T-cell (primary cell): ENCODE measurements at regions not wholly inside any gene's neighbourhood (a gene's known extent, or its start where the extent isn't known, plus 50 kb on each side); places are given as distances from the start of the nearest gene placed in this dataset.

ENCODE experiments used
- ATAC-seq, 4 experiments: fragments of 200-7000 bp in 3 of 4; fragments of 150-1000 bp in 1 of 4; cut with Tn5 transposase; replicated peaks in 1 of 4; 1 replicate in 3 of 4; 2 replicates in 1 of 4; pipeline ENCODE4 v1.10.0; 2021; ENCODE audit warnings: moderate library complexity in 3 of 4, mild to moderate bottlenecking in 2 of 4, moderate number of reproducible peaks in 1 of 4
- CTCF ChIA-PET, 2 donors: fragments of 300-600 bp; sonication (Branson Sonifier 250); formaldehyde crosslinking; loops; one replicate each; lab custom pipeline; 2022; ENCODE audit warnings: antibody characterized with exemption in 2 of 2; lab: Charles Lee
- POLR2A ChIA-PET, 2 donors: fragments of 300-600 bp; sonication (Branson Sonifier 250); formaldehyde crosslinking; loops; one replicate each; lab custom pipeline; 2022; ENCODE audit warnings: antibody characterized with exemption in 2 of 2; lab: Charles Lee
- DNase-seq, 35 experiments: peaks; one replicate each; pipeline versions ENCODE4 v3.0.0 to v3.0.0-alpha.2; 2013 to 2023
- H3K27ac ChIP-seq: one replicate; pipeline ENCODE4 v1.5.1; 2013; ENCODE audit warnings: low read length
- H3K27me3 ChIP-seq, 2 experiments: replicated peaks in 1 of 2; 1 replicate in 1 of 2; 2 replicates in 1 of 2; pipeline versions ENCODE4 v1.6.1 to v1.7.0; 2013; ENCODE audit warnings: low read length in 1 of 2, mixed read lengths in 1 of 2; ENCODE audit not compliant: control insufficient read depth in 2 of 2, insufficient read depth in 2 of 2; ENCODE audit errors: extremely low read depth in 1 of 2
- H3K36me3 ChIP-seq, 2 donors: 1 replicate in 1 of 2; 2 replicates in 1 of 2; pipeline versions ENCODE4 v1.6.1 to v1.7.0; 2013; ENCODE audit warnings: low read length in 1 of 2; ENCODE audit not compliant: control insufficient read depth in 2 of 2, insufficient read depth in 1 of 2; ENCODE audit errors: extremely low read depth in 1 of 2
- H3K4me1 ChIP-seq, 2 experiments: 1 replicate in 1 of 2; 2 replicates in 1 of 2; pipeline versions ENCODE4 v1.6.1 to v1.7.0; 2013; ENCODE audit warnings: low read length in 2 of 2, mixed read lengths in 1 of 2; ENCODE audit not compliant: insufficient read depth in 2 of 2, control insufficient read depth in 1 of 2; ENCODE audit errors: extremely low read depth in 1 of 2
- H3K4me3 ChIP-seq, 2 donors: 1 replicate in 1 of 2; 2 replicates in 1 of 2; pipeline versions ENCODE4 v1.5.1 to v1.7.0; 2013; ENCODE audit warnings: mild to moderate bottlenecking in 2 of 2, low read length in 1 of 2, moderate library complexity in 1 of 2; ENCODE audit not compliant: control insufficient read depth in 1 of 2; ENCODE audit errors: extremely low read depth in 1 of 2
- H3K9me3 ChIP-seq: 2 replicates; pipeline ENCODE4 v1.7.0; 2013
- H3K27ac Mint-ChIP-seq, 2 donors: one replicate each; pipeline ENCODE4 v1.8.0; 2020 to 2021; ENCODE audit warnings: mild to moderate bottlenecking in 2 of 2, mixed read lengths in 2 of 2
- H3K27me3 Mint-ChIP-seq, 2 donors: one replicate each; pipeline ENCODE4 v1.8.0; 2021 to 2022; ENCODE audit warnings: mixed read lengths in 2 of 2
- H3K36me3 Mint-ChIP-seq: one replicate; pipeline ENCODE4 v1.8.0; 2021; ENCODE audit warnings: mixed read lengths
- H3K4me1 Mint-ChIP-seq, 3 donors: one replicate each; pipeline ENCODE4 v1.8.0; 2020 to 2022; ENCODE audit warnings: mixed read lengths in 3 of 3, mild to moderate bottlenecking in 1 of 3
- H3K4me3 Mint-ChIP-seq, 3 donors: one replicate each; pipeline ENCODE4 v1.8.0; 2020 to 2022; ENCODE audit warnings: mild to moderate bottlenecking in 3 of 3, mixed read lengths in 3 of 3, moderate library complexity in 3 of 3
- H3K9me3 Mint-ChIP-seq, 3 donors: one replicate each; pipeline ENCODE4 v1.8.0; 2020 to 2022; ENCODE audit warnings: mixed read lengths in 3 of 3
- WGBS: methylation state at CpG from one replicate; pipeline ENCODE4 v1.1.5; 2013; ENCODE audit warnings: missing lambda C conversion rate; ENCODE audit not compliant: insufficient coverage; 5-methylcytosine and 5-hydroxymethylcytosine counted together

DNA sequence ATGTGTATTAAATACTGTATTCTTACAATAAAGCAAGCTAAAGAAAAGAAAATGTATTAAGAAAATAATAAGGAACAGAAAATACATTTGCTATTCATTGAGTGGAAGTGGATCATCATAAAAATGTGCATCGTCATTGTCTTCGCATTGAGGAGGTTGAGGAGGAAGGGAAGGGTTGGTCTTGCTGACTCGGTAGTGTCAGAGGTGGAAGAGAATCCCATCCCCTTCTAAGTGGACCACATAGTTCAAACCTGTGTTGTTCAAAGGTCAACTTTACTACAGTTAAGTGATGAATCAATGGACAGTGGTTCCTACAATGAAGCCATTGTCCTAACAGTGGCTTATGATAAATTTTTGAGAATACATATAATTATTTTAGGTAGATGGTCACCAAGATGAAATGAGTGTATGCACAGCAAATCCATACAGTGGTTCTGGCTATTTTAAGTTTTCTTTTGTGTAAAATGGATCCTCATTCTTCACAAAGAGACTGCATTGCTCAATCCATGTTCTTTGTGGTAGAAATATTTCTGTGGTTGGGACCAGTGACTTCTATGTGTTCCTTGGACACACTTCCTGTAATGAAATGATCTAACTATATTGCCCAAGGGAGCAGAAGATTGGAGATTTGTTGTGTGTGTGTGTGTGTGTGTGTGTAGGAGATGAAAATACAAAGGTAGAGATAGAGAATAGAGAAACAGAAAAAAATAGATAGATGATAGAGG lies 556.4 kb upstream of the AMELY start:
- H3K4me1 Mint-ChIP-seq: no peaks in the 10 kb centered on the region
- peaks cover 0 to 2% of the 10 kb centered on the region in 2 experiments for H3K27me3 ChIP-seq
- ChIA-PET POLR2A (no interaction called here), CTCF (no interaction called here)
- no peak for ATAC-seq
- H3K4me3 Mint-ChIP-seq: no peak overlapping the region
- H3K27ac ChIP-seq: no peak overlapping the region
- H3K27me3 Mint-ChIP-seq: peaks cover 0 to 4% of the 10 kb centered on the region in 2 donors
- H3K9me3 ChIP-seq: no peaks in the 10 kb centered on the region
- no peak overlapping the region for H3K27ac Mint-ChIP-seq
- no peaks in the 10 kb centered on the region for H3K4me1 ChIP-seq
- no peaks in the 10 kb centered on the region for H3K36me3 ChIP-seq
- no CpG with 5 or more reads among the region's 3 CpGs for WGBS
- no peak for DNase-seq
- no peaks in the 10 kb centered on the region for H3K36me3 Mint-ChIP-seq
- H3K4me3 ChIP-seq: no peak overlapping the region
- no peaks in the 10 kb centered on the region for H3K9me3 Mint-ChIP-seq

GRCh38 chrY:7465185-7465621 lies 553.7 kb upstream of the AMELY start:
- H3K27ac Mint-ChIP-seq: no peak overlapping the region
- WGBS: 20% methylated on average over 1 of the region's 6 CpGs
- no peaks in the 10 kb centered on the region for H3K9me3 Mint-ChIP-seq
- POLR2A ChIA-PET: no interaction called here
- Histone ChIP-seq H3K36me3 (no peaks in the 10 kb centered on the region), H3K9me3 (no peaks in the 10 kb centered on the region), H3K4me3 (no peak overlapping the region), H3K4me1 (no peaks in the 10 kb centered on the region), H3K27ac (no peak overlapping the region), H3K27me3 (peaks cover 0 to 2% of the 10 kb centered on the region in 2 experiments)
- DNase-seq (no peak), ATAC-seq (no peak)
- peaks cover 0 to 13% of the 10 kb centered on the region in 2 donors for H3K27me3 Mint-ChIP-seq
- H3K4me3 Mint-ChIP-seq: no peak overlapping the region
- CTCF ChIA-PET: no interaction called here
- no peaks in the 10 kb centered on the region for H3K4me1 Mint-ChIP-seq
- no peaks in the 10 kb centered on the region for H3K36me3 Mint-ChIP-seq

- Mint-ChIP-seq H3K4me1 (no peaks in the 10 kb centered on the region), H3K9me3 (no peaks in the 10 kb centered on the region), H3K27ac (no peak overlapping the region), H3K36me3 (no peaks in the 10 kb centered on the region), H3K4me3 (no peak overlapping the region), H3K27me3 (peaks cover 0 to 13% of the 10 kb centered on the region in 2 donors)
- Histone ChIP-seq H3K27me3 (peaks cover 0 to 2% of the 10 kb centered on the region in 2 experiments), H3K4me1 (no peaks in the 10 kb centered on the region), H3K36me3 (no peaks in the 10 kb centered on the region), H3K27ac (no peak overlapping the region), H3K9me3 (no peaks in the 10 kb centered on the region), H3K4me3 (no peak overlapping the region)
- DNase-seq: no peak
- WGBS: no CpG with 5 or more reads among the region's 2 CpGs
- ChIA-PET POLR2A (no interaction called here), CTCF (no interaction called here)
- no peak for ATAC-seq
Observed at GRCh38 chrY:7464742-7465141, 553.2 kb upstream of the AMELY start.

- Mint-ChIP-seq H3K4me1 (no peaks in the 10 kb centered on the region), H3K4me3 (no peak overlapping the region), H3K27me3 (peaks cover 0 to 16% of the 10 kb centered on the region in 2 donors), H3K27ac (no peak overlapping the region), H3K36me3 (no peaks in the 10 kb centered on the region), H3K9me3 (no peaks in the 10 kb centered on the region)
- CTCF ChIA-PET: no interaction called here
- DNase-seq (no peak), ATAC-seq (no peak)
- POLR2A ChIA-PET: no interaction called here
- H3K27me3 ChIP-seq: peaks cover 0 to 2% of the 10 kb centered on the region in 2 experiments
- no peaks in the 10 kb centered on the region for H3K4me1 ChIP-seq
- no peak overlapping the region for H3K4me3 ChIP-seq
- no peaks in the 10 kb centered on the region for H3K36me3 ChIP-seq
- H3K9me3 ChIP-seq: no peaks in the 10 kb centered on the region
- no peak overlapping the region for H3K27ac ChIP-seq
- WGBS: no CpG with 5 or more reads among the region's 2 CpGs
Observed at GRCh38 chrY:7463711-7464110, 552.2 kb upstream of the AMELY start.

DNA sequence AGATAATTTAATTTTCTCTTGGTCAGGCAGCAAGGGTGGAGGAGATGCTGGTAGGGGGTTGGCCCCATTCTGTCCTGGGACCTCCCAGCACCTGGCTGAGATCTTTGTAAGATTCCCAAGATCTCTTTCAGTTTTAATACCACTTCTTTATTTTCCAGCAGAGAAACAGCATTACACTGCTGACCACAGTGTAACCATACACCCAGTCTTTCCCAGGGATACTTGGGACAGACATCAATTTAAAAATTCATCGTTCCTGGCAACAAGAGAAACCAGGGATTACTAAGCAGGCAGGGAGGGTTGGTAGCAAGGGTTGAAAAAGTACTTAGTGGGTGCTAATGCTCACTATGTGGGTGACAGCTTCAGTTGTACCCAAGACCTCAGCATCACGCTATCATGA lies 551.6 kb upstream of the AMELY start:
- ChIA-PET POLR2A (no interaction called here), CTCF (no interaction called here)
- no CpG with 5 or more reads among the region's 2 CpGs for WGBS
- H3K36me3 ChIP-seq: no peaks in the 10 kb centered on the region
- Mint-ChIP-seq H3K4me1 (no peaks in the 10 kb centered on the region), H3K9me3 (no peaks in the 10 kb centered on the region), H3K4me3 (no peak overlapping the region), H3K27ac (no peak overlapping the region), H3K36me3 (no peaks in the 10 kb centered on the region), H3K27me3 (peaks cover 0 to 16% of the 10 kb centered on the region in 2 donors)
- H3K4me3 ChIP-seq: no peak overlapping the region
- H3K9me3 ChIP-seq: no peaks in the 10 kb centered on the region
- no peaks in the 10 kb centered on the region for H3K4me1 ChIP-seq
- ATAC-seq: no peak
- H3K27me3 ChIP-seq: peaks cover 0 to 2% of the 10 kb centered on the region in 2 experiments
- no peak for DNase-seq
- no peak overlapping the region for H3K27ac ChIP-seq

DNA sequence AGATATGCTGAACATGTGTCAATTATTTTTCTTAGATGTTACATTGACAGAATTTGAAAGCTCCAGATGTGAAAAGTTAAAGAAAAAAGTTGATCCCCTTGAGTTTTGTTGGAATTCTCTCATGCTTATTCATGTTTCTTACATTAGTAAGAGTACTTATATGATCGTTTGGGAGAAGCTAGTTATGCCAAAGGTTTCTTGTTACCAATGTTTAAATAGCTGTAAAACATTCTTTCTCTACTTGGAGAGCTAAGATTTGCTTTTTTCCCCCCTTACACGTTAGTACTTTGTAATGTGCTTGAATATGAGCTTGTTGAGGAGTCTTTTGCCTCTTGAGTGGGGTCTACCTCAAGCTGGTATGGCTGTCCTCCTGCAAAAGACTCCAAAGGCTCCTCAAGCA lies 551.1 kb upstream of the AMELY start:
- Mint-ChIP-seq H3K4me1 (no peaks in the 10 kb centered on the region), H3K36me3 (no peaks in the 10 kb centered on the region), H3K4me3 (no peak overlapping the region), H3K27me3 (peaks cover 0 to 16% of the 10 kb centered on the region in 2 donors), H3K9me3 (no peaks in the 10 kb centered on the region), H3K27ac (no peak overlapping the region)
- no CpG with 5 or more reads among the region's 2 CpGs for WGBS
- ChIA-PET CTCF (no interaction called here), POLR2A (no interaction called here)
- no peak for DNase-seq
- H3K4me1 ChIP-seq: no peaks in the 10 kb centered on the region
- H3K36me3 ChIP-seq: no peaks in the 10 kb centered on the region
- no peaks in the 10 kb centered on the region for H3K9me3 ChIP-seq
- H3K27ac ChIP-seq: no peak overlapping the region
- peaks cover 0 to 2% of the 10 kb centered on the region in 2 experiments for H3K27me3 ChIP-seq
- H3K4me3 ChIP-seq: no peak overlapping the region
- ATAC-seq: no peak
